ENCODE measurements at regions not wholly inside any gene's neighbourhood (a gene's known extent, or its start where the extent isn't known, plus 50 kb on each side); places are given as distances from the start of the nearest gene placed in this dataset.

GRCh38 chr17:79261355-79262072, 186.9 kb downstream of the ENGASE start:
- no peak overlapping the region for H3K4me3 ChIP-seq (ENCODE audit: control insufficient read depth, low read depth, low read length)
- DNase-seq (ENCODE audit: low read depth): no peak
- TF ChIP-seq CTCF (IDR thresholded peaks at IDR 0.05; ENCODE audit: control insufficient read depth, insufficient read depth, low read depth, low read length, missing control alignments): no peak

GRCh38 chr17:79258843-79259242, 184.2 kb downstream of the ENGASE start:
- no peak for TF ChIP-seq CTCF (IDR thresholded peaks at IDR 0.05; ENCODE audit: control insufficient read depth, insufficient read depth, low read depth, low read length, missing control alignments)
- DNase-seq (ENCODE audit: low read depth): no peak
- no peak overlapping the region for H3K4me3 ChIP-seq (ENCODE audit: control insufficient read depth, low read depth, low read length)

- no peak for DNase-seq (ENCODE audit: low read depth)
- no peak for TF ChIP-seq CTCF (IDR thresholded peaks at IDR 0.05; ENCODE audit: control insufficient read depth, insufficient read depth, low read depth, low read length, missing control alignments)
- no peak overlapping the region for H3K4me3 ChIP-seq (ENCODE audit: control insufficient read depth, low read depth, low read length)
These were observed 183.4 kb downstream of the ENGASE start for GRCh38 chr17:79258041-79258440.

- no peak for DNase-seq (ENCODE audit: low read depth)
- TF ChIP-seq CTCF (IDR thresholded peaks at IDR 0.05; ENCODE audit: control insufficient read depth, insufficient read depth, low read depth, low read length, missing control alignments): no peak
- no peak overlapping the region for H3K4me3 ChIP-seq (ENCODE audit: control insufficient read depth, low read depth, low read length)
These were observed 181.4 kb downstream of the ENGASE start for GRCh38 chr17:79255926-79256585.

- DNase-seq (ENCODE audit: low read depth): no peak
- no peak overlapping the region for H3K4me3 ChIP-seq (ENCODE audit: control insufficient read depth, low read depth, low read length)
- no peak for TF ChIP-seq CTCF (IDR thresholded peaks at IDR 0.05; ENCODE audit: control insufficient read depth, insufficient read depth, low read depth, low read length, missing control alignments)
These were observed 180.8 kb downstream of the ENGASE start for GRCh38 chr17:79255456-79255855.

- no peak for TF ChIP-seq CTCF (IDR thresholded peaks at IDR 0.05; ENCODE audit: control insufficient read depth, insufficient read depth, low read depth, low read length, missing control alignments)
- no peak for DNase-seq (ENCODE audit: low read depth)
- H3K4me3 ChIP-seq (ENCODE audit: control insufficient read depth, low read depth, low read length): no peak overlapping the region
These were observed 180.4 kb downstream of the ENGASE start for GRCh38 chr17:79255046-79255445.

Measured in AG09309 (cell line).